HG03442 (cell line): ENCODE measurements at regions not wholly inside any gene's neighbourhood (a gene's known extent, or its start where the extent isn't known, plus 50 kb on each side); places are given as distances from the start of the nearest gene placed in this dataset.
"Not testable (repeated sequence)": the region's sequence is repeated elsewhere in the genome, so short reads cannot be mapped to it uniquely, and the experiment has no call there.

ENCODE experiments used
- ATAC-seq: cut with Tn5 transposase; IDR thresholded peaks from one replicate; pipeline ENCODE4 v1.9.1; 2021; ENCODE audit warnings: mild to moderate bottlenecking, moderate library complexity; ENCODE audit not compliant: unreplicated experiment

DNA sequence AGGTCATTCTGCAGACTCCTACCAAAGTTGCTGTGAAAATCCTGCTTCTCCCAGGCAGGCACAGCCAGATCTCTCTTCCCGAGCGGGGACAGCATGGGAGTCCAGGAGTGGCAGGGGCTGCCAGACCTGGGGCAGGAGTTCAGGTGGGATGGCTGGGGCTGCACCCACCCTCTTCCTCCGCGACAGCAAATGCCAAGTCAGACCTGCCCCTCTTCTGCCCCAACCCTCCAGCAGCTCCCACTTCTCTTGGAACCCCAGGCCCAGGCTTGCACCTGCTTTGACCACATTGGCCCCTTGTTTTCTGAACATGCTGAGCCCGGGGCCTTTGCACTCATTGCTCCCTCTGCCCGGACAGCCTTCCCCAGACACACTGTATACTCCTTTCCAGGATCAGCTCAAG, 288.2 kb upstream of the HS6ST1 start:
- ATAC-seq = no peak

DNA sequence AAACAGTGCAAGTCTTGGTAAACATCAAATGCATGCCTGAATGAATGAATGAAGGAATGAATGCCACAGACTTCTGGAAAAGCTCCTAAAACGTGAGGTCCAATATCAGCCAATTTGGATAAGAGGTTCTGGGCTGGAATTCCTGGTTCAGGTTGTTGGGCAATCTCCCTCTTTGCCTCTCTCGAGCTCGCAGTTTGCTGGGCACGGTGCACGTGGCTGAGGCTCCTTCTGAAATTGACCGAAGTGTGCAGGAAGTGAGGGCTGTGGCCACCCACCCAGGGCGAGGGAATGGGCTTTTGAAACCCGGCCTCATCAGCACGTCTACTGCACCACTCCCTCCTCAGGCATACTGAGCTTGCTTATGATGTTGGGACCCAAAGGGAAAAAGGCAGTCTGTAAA, 288.8 kb upstream of the HS6ST1 start:
- no peak for ATAC-seq

DNA sequence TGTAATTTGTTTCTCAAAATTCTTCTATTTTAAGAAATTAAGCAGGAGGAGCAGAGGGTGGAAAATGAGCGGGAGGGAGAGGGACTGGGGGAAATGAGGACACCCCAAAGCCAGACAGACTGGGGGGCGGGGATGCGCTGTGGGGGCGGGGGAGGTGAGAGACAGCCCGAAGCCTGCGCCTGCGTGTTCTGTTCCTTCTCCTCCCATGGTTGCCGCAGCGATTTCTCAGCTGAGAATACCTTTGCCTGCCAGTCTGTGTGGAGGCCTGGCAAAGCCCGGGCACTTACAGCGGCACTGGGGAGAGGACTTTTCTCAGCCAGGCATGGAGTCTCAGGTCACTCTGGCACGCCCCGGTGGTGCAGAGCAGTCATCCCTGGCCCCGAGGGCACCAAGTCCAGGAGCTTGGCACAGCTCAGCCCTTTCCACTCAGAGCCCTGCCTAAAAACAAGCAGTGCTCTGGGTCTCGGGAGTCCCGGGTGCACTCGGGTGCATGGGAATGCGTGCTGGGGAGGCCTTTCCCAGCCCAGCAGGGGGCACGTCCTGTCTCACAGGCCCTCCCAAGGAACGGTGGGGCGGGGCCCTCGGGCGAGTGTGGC, 289.3 kb upstream of the HS6ST1 start:
- no peak for ATAC-seq

DNA sequence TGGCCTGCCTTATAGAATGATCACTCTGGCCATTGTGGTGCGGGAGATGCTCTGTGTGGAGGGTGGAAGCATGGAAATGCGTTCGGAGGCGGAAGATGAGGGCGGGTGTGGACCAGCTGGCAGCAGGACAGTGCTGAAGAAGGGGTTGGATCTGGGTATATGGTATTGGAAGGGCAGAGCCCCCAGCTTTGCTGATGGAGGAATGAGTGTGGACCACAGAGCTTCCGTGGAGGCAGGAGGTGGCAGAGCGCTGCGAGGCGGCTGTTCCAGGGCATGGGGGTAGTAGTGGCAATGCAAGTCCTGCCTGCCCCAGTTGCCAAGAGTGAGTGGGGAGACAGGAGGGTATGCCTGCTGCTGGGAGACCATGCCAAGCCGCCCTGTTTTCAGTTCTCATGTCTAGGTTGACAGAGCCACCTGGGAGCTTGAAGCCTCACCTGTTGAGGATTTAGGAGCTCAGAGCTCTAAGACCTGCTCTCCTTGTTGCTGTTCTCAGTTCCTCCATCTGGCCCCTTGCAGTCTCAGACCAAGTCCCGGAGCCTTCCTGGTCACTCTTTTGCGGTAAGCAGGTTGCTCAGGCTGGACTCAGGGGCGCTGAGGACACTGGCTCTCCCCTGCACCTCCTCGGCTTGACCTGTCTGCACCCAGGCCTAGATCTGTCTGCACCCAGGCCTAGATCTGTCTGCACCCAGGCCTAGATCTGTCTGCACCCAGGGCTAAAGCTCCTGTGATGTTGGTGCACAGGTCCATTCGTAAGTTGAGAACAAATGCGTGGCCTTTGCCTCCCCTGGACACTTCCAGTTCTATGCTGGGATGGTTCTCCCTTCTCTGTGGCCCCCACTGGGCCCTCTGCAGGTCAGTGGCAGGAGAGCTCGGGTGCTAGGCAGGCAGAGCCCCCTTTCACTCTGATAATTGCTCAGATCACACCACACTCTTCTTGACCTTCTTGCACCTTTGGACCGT, 290.5 kb upstream of the HS6ST1 start:
- ATAC-seq = no peak

DNA sequence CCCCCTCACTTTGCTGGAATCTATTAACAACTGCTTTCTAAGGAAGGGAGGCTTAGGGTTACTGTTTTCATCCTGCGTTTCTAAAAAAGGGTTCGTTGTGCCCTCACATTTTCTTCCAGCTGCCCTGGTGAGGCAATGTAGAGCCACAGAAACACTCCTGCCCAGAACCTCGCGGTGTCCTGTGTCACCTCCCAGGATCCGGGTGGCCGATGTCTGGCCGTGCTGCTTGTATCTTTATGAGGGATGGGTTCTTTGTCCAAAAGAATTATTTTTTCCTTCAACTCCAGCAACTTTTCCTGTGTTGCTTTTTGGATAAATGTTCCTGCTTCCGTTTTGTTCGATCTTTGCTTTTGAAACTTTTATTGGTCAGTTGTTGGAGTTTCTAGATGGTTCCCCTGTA, 291.8 kb upstream of the HS6ST1 start:
- ATAC-seq = no peak

DNA sequence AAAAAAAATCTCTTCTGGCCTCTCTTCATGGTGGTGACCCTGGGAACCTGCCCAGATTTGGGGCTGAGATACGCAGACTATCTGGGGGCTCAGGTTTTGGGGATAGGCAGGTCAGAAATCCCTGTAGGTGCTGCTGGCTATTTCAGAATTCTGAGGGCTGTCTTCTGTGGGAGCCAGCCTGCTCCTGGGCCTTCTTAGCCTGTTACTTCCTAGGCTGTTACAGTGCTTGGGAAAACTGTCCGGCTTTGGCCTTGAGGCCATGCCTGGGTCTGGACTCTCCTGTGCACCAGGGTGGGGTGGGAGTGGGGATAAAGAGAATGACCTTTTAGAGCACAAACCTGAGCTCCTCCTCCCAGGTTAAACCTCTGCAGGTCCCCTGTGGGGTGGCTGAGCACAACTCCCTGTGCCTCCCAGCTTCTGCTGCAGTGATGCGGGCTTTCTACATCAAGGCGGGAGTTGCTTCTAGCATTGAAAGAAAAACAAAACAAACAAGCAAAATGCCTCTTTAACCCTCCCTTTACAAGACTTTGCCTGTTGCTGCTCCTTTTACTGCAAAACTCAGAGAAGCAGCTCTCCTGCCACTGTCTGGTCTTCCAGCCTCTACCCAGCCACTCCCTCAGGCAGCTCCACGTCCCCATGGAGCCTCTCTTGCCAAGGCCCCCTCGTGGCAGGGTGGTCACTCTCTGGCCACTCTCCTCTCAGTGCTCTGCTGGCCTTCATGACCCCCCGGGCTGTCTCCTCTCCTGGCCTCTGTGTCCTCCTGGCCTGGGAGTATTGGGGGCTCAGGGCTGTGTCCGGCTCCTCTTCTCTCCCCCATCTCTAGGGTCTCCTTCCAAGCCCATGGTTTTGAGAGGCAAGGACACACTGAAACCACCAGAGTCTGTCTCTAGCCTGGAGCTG, 293.0 kb upstream of the HS6ST1 start:
- no peak for ATAC-seq

DNA sequence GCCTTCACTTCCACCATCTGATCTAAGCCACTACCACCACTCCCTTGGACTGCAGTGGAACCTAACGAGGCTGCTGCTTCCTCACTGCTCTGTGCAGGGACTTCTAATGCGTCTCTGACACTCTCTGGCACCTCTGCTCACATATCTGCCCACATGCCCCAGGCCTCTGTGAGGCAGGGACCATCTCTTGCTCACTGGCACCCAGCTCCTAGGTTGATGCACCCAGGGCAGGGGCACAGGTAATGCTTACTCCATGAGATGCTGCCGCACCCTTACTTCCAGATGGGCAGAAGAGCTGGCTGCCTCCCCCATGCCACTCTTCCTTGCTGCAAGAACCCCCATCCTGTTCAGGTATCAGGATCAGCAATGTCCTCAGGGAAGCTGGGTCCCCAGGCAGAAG, 294.0 kb upstream of the HS6ST1 start:
- ATAC-seq = no peak

DNA sequence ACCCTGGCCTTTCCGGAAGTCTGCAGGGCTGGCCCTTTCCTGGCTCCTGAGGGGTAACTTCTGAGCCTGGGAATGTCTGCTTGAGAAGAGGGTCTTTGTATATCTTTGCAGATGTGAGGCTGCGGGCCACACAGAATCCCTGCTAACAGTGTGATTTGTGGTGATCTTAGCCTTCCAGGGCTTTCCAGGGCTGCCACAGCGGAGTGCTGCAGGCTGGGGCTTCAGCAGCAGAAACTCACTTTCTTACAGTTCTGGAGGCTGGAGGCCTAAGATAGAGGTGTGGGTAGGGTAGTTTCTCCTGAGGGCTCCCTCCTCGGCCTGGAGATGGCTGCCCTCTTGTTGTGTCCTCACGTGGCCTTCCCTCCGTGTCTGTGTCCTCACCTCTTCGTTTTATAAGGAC, 294.7 kb upstream of the HS6ST1 start:
- ATAC-seq = no peak

DNA sequence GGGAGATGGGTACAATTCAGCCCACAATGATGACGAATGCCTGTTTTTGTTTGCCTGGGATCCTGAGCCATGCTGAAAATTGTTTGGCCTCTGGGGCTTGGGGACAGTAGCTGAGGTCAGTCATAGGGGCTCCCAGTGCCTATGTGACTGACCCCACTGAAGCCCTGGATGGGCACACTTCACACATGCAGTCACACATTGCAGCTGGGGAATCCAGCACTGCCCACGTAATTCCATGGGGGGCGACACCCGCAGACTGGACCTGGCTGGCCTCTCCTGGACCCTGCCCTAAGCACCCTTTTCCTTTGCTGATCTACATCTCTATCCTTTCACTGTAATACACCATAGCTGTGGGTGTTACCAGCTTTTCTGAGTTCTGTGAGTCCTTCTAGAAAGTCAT, 295.2 kb upstream of the HS6ST1 start:
- no peak for ATAC-seq

DNA sequence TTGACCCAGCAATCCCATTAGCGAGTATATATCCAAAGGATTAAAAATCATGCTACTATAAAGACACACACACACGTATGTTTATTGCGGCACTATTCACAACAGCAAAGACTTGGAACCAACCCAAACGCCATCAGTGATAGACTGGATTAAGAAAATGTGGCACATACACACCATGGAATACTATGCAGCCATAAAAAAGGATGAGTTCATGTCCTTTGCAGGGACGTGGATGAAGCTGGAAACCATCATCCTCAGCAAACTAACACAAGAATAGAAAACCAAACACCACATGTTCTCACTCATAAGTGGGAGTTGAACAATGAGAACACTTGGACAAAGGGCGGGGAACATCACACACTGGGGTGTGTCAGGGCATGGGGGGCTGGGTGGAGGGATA, 296.2 kb upstream of the HS6ST1 start:
- ATAC-seq = not testable (repeated sequence)

DNA sequence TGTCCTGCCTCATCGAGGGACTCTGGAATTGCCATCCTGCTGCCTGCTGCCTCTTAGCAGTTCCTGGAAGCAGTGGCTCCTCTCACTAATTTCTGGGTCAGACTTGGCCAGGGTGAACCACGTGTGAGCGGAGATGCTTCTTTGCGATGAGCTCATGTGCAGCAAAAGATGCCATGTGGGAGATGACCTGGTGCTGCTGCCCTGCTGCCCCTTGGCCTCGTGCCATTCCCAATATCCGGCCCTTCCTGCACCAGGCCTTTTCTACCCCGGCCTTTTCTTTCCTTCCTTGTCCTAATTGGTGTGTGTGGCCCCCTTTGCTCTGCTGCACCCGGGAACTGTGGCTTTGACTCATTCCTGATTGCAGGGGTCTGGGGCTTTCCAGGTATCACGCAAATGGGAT, 296.9 kb upstream of the HS6ST1 start:
- no peak for ATAC-seq

DNA sequence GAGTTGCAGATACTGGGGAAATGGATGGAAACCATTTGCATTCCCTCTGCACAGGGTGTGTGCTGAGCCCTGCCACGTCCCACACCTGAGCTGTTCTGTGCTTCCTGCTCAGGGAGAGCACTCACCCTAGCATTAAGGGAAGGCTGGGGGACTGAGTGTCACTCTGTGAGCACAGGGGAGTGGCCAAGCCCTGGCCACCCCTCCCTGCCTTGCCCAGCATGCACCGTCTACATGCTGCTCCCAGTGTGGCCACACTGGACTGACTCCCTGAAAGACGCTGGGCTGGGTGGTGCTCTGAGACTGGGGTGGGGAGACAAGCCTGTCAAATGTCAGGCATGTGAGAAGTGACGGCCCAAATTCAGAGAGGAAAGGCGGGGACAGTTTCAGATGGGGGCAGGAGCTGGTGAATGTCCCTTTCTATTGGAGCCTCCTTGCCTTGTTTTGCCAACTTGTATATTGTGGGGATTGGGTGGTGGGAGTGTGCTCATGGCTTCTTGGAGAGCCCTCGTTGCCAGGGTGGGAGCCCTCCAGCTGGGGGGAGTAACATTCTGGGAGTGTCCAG, 298.4 kb upstream of the HS6ST1 start:
- no peak for ATAC-seq

DNA sequence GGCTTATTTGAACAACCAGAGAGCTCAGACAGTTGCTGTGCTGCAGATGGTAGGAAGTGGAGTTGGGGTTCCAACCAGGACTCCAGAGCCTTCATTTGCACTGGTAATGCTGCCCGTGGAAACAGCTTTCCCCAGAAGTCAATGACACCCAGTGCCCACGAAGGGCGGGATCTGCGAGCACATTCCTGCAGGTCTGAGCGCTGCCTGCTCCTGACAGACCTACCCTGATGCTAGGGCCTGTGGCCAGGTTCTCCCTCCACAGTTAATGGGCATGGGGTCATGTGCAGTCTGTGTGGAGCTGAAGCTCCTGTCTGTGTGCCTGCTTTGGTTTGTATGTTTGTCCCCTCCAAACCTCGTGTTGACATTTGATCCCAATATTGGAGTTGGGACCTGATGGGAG, 299.0 kb upstream of the HS6ST1 start:
- ATAC-seq = no peak

DNA sequence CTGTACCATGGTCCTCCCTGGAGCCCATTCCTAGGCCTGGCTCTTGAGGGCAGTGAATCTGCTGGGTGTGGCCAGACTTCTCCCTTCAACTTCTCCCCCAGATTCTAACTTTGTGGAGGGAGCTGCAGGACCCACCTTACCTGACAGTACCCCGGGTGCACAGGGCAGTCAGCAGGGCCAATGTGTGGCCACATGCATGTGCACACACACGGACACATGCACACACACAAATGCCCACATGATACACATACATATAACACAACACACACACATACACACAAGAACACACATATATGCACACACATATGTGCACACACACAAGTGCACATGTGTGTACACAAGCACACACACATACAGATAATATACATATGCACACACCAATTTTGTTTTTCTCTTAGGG, 300.0 kb upstream of the HS6ST1 start:
- ATAC-seq = no peak

DNA sequence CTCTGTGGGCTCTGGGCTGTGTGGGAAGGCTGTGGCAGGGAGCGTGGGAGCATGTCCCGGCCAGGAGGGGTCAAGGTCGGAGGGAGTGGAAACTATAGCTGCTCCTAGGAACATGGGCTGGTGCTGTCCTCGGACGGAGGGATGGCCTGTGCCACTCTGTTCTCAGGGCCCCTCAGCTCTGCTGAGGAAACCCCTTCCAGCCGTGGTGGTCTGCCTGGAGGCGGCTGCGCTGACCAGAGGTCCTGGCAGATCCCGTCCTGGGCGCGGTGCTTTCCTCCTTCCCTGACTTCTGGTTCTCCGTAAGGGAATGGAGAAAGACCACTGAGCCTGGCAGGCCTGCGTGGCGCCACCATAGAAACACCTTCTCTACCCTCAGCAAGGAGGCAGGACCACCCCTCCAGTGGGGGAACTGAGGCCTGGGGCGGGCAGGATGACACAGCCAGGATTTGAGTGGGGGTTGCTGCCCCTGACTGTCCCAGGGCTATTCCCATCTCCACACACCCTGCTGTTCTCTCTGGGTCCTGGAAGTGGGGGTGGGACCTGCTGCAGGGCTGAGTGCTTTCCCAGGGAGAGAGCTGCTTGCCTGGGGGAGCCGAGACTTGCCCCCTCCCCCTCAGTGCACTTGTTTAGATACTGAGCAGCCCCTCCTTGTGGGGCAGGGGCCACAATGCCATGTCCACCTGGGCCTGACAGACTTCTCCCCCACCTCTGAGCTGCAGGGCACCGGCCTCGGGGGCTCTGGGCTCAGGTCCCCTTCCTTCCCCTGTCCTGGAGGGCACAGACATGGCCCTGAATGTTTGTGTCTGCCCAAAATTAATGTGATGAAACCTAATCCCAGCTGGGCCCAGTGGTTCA, 301.0 kb upstream of the HS6ST1 start:
- ATAC-seq = no peak

DNA sequence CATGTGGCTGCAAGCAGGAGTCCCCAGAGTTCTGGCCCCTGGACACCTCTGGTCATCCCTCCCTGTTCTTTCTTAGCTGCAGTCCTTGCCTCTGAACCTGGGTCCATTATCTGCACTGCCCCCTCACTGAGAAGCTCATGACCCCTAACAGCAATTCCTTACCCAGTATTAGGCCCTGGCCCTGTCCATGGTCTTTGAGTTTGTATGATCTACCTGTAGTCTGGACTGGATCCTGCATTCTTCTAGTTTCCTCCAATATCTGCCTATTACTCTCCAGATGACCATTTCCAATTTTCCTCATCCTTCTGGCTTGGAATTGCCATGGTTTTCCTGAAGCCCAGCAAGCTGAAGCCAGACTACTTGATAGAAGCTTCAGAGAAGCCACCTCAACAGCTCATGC, 302.4 kb upstream of the HS6ST1 start:
- ATAC-seq = no peak

DNA sequence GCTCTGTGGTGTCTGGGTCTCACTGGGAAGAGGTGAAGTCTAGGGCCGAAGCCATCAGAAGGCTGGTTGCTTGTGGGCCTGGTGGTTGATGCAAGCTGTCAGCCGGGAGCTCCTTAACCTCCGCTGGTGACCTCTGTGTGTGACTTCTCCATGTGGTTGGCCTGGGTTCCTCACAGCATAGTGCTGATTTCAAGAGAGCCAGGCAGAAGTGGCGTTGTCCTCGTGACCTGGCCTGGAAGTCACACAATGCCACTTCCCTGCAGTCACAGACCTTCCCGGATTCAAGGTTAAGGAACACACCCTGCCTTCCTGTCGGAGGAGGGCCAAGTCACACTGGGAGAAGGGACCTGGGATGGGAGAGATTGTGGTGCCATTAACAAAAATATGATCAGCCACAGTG, 303.7 kb upstream of the HS6ST1 start:
- no peak for ATAC-seq

DNA sequence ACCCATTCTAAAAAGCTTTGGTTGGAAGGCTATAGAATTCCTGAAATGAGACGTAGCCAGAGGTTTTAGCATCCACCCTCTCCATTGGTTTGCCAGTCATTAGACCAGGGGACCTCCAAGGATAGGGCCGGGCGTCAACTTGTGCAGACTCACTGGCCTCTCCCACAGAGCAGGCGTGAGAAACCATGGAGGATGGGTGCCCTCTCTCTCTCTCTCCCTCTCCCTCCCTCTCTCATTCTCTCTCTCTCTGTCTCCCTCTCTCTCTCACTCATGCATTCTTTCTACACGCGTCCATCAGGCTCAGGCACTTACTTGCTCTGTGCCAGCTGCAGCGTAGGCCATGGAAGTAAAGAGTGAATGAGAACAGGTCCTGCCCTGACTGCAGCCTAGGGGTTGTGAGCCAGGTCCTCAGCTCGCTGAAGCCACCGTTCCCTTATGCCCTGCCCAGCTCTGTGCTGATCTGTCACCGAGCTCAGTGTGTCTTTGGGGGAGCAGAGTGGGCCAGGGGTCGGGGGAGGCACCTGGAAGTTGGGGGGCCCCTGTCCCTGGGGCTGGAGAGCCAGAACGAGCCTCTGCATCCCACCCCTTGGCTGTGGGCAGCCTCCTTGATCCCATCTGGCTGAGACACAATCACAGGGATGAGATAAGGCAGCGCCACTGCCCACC, 304.4 kb upstream of the HS6ST1 start:
- ATAC-seq = no peak
